ENCODE measurements at regions not wholly inside any gene's neighbourhood (a gene's known extent, or its start where the extent isn't known, plus 50 kb on each side); places are given as distances from the start of the nearest gene placed in this dataset.

- in situ Hi-C loops (cut with MboI) = no loop called here
- DNase-seq (ENCODE audit: extremely low read depth in 1 of 4, low spot score in 3 of 4) = no peak
These were observed 406.1 kb downstream of the SLC4A3 start for GRCh38 chr2:220033546-220033945.

More at GRCh38 chr2:220033546-220033945, 406.1 kb downstream of the SLC4A3 start:
- TF ChIP-seq PURB (CRISPR knock-in tag; IDR thresholded peaks at IDR 0.05; ENCODE audit: low read depth) (no peak), EHMT2 (IDR thresholded peaks at IDR 0.05) (no peak), SUPT5H (IDR thresholded peaks at IDR 0.05) (no peak), ZNF282 (CRISPR knock-in tag; IDR thresholded peaks at IDR 0.05) (no peak), ZNF76 (CRISPR knock-in tag; IDR thresholded peaks at IDR 0.05; ENCODE audit: borderline replicate concordance) (no peak), ZNF717 (CRISPR knock-in tag; IDR thresholded peaks at IDR 0.05) (no peak), ADNP (tag; IDR thresholded peaks at IDR 0.05) (no peak), NFE2L1 (tag; IDR thresholded peaks at IDR 0.05; ENCODE audit: borderline replicate concordance, low read depth) (no peak), BMI1 (IDR thresholded peaks at IDR 0.05; ENCODE audit: low read length) (no peak), ILF3 (IDR thresholded peaks at IDR 0.05; ENCODE audit: borderline replicate concordance) (no peak), TEAD2 (tag; IDR thresholded peaks at IDR 0.05) (no peak), ZNF212 (CRISPR knock-in tag; IDR thresholded peaks at IDR 0.05) (no peak), ZBTB26 (CRISPR knock-in tag; IDR thresholded peaks at IDR 0.05) (no peak), HDGF (IDR thresholded peaks at IDR 0.05) (no peak)
- FAIRE-seq = no peak
- no peak for ATAC-seq
- no peaks in the 10 kb centered on the region for H4K20me1 ChIP-seq (replicated peaks; ENCODE audit: control insufficient read depth, insufficient read depth, low read length)
- no peaks in the 10 kb centered on the region for H3K36me3 ChIP-seq (ENCODE audit: control insufficient read depth, insufficient read depth, low read length)
- no peak overlapping the region for H3K4me3 ChIP-seq
- H3K9me1 ChIP-seq (ENCODE audit: control insufficient read depth, insufficient read depth, low read length) = no peaks in the 10 kb centered on the region
- no TSS peak for BruUV-seq (replicated peaks)
- no peaks in the 10 kb centered on the region for H3K9me3 ChIP-seq (replicated peaks; ENCODE audit: control insufficient read depth, insufficient read depth, low read depth, low read length)
- H3K4me2 ChIP-seq (ENCODE audit: insufficient read depth, low read length) = no peak overlapping the region
- no peak overlapping the region for H3K27ac ChIP-seq (ENCODE audit: extremely low read depth, low read depth, low read length)
- no peak overlapping the region for H3K9ac ChIP-seq (ENCODE audit: insufficient read depth in 1 of 2, low read depth in 2 of 2, low read length in 2 of 2)
- WGBS (ENCODE audit: insufficient coverage, low coverage, missing lambda C conversion rate) = 0% methylated on average over 1 of the region's 1 CpG
- no peak overlapping the region for H2AFZ ChIP-seq (ENCODE audit: low read depth, low read length)
- intact Hi-C loops (cut with micrococcal nuclease) = no loop called here
- H3K27me3 ChIP-seq (ENCODE audit: control insufficient read depth in 2 of 2, insufficient read depth in 2 of 2, low read length in 2 of 2) = no peaks in the 10 kb centered on the region
- no peaks in the 10 kb centered on the region for H3K79me2 ChIP-seq (ENCODE audit: control insufficient read depth, insufficient read depth, low read length)
- ChIA-PET CTCF (ENCODE audit: low intra/inter-chr PET ratio) (no interaction called here), POLR2A (no interaction called here)
- no peaks in the 10 kb centered on the region for H3K4me1 ChIP-seq (replicated peaks in 1 of 2; ENCODE audit: control insufficient read depth in 2 of 2, insufficient read depth in 2 of 2, low read length in 2 of 2)

All from K562 (cell line).